IMR-90 (cell line): ENCODE measurements at regions not wholly inside any gene's neighbourhood (a gene's known extent, or its start where the extent isn't known, plus 50 kb on each side); places are given as distances from the start of the nearest gene placed in this dataset.

Experiments used
- ATAC-seq: fragments of 200-7000 bp; cut with Tn5 transposase; 2 replicates; pipeline ENCODE4 v1.9.1; 2020; ENCODE audit warnings: low read depth, mild to moderate bottlenecking, moderate library complexity
- BruUV-seq: library from RNA; stranded (reverse); fragments of 400-500 nt; replicated peaks from 2 replicates; lab custom pipeline; 2021; lab: Mats Ljungman, UMichigan
- CTCF ChIA-PET: fragments of 300-600 bp; formaldehyde crosslinking; extraction: SDS; loops from one replicate; lab custom pipeline; 2021; ENCODE audit warnings: antibody characterized with exemption; lab: Yijun Ruan, JAX
- POLR2A ChIA-PET: fragments of 300-600 bp; sonication (Branson Sonifier 250); formaldehyde crosslinking; loops from one replicate; lab custom pipeline; 2022; ENCODE audit warnings: antibody characterized with exemption; ENCODE audit not compliant: unreplicated experiment; lab: Charles Lee
- DNase-seq: peaks from one replicate; pipeline ENCODE4 v3.0.0; 2013
- H2AFZ ChIP-seq: replicated peaks from 2 replicates; pipeline ENCODE3; 2013; ENCODE audit warnings: low read length, mild to moderate bottlenecking; ENCODE audit not compliant: poor library complexity
- H2AK5ac ChIP-seq: 2 replicates; pipeline ENCODE4 v1.6.1; 2013; ENCODE audit warnings: low read depth, low read length, inconsistent platforms
- H2AK9ac ChIP-seq: replicated peaks from 2 replicates; pipeline ENCODE3; 2013; ENCODE audit warnings: mild to moderate bottlenecking, low read depth, low read length, moderate library complexity; ENCODE audit not compliant: poor library complexity
- H2BK120ac ChIP-seq: 2 replicates; pipeline ENCODE4 v1.6.1; 2013; ENCODE audit warnings: low read depth, low read length, inconsistent platforms
- H2BK15ac ChIP-seq: 3 replicates; pipeline ENCODE4 v1.6.1; 2013; ENCODE audit warnings: low read depth, low read length, inconsistent platforms
- H2BK20ac ChIP-seq: 2 replicates; pipeline ENCODE4 v1.6.1; 2013; ENCODE audit warnings: low read depth, mild to moderate bottlenecking, inconsistent platforms, low read length, moderate library complexity
- H2BK5ac ChIP-seq: 2 replicates; pipeline ENCODE4 v1.6.1; 2013; ENCODE audit warnings: mild to moderate bottlenecking, low read depth, low read length, inconsistent platforms; ENCODE audit not compliant: poor library complexity, severe bottlenecking
- H3K14ac ChIP-seq: replicated peaks from 2 replicates; pipeline ENCODE4 v1.6.1; 2013; ENCODE audit warnings: low read depth, low read length, inconsistent platforms
- H3K18ac ChIP-seq: 2 replicates; pipeline ENCODE4 v1.6.1; 2013; ENCODE audit warnings: low read depth, low read length, control low read depth
- H3K23ac ChIP-seq: 2 replicates; pipeline ENCODE4 v1.6.1; 2013; ENCODE audit warnings: low read depth, low read length, inconsistent platforms
- H3K27ac ChIP-seq: 2 replicates; pipeline ENCODE4 v1.5.1; 2013; ENCODE audit warnings: mild to moderate bottlenecking, control low read depth, low read length; ENCODE audit not compliant: insufficient read depth
- H3K27me3 ChIP-seq: 2 replicates; pipeline ENCODE4 v1.6.1; 2013; ENCODE audit warnings: low read length; ENCODE audit not compliant: control insufficient read depth, insufficient read depth
- H3K36me3 ChIP-seq: 2 replicates; pipeline ENCODE4 v1.6.1; 2013; ENCODE audit warnings: low read length, mixed read lengths; ENCODE audit not compliant: control insufficient read depth, insufficient read depth
- H3K4ac ChIP-seq: 2 replicates; pipeline ENCODE4 v1.6.1; 2013; ENCODE audit warnings: low read depth, low read length, inconsistent platforms
- H3K4me1 ChIP-seq: 2 replicates; pipeline ENCODE4 v1.6.1; 2013; ENCODE audit warnings: low read length, mixed read lengths; ENCODE audit not compliant: control insufficient read depth, insufficient read depth
- H3K4me2 ChIP-seq: 2 replicates; pipeline ENCODE4 v1.6.1; 2013; ENCODE audit warnings: low read depth, mild to moderate bottlenecking, control low read depth, low read length, moderate library complexity
- H3K4me3 ChIP-seq: 2 replicates; pipeline ENCODE4 v1.5.1; 2013; ENCODE audit warnings: low read depth, mild to moderate bottlenecking, control low read depth, low read length, moderate library complexity; ENCODE audit not compliant: insufficient read depth
- H3K56ac ChIP-seq: 2 replicates; pipeline ENCODE4 v1.6.1; 2013; ENCODE audit warnings: low read length, inconsistent platforms; ENCODE audit not compliant: insufficient read depth; ENCODE audit errors: extremely low read depth
- H3K79me1 ChIP-seq, 2 experiments: 2 replicates each; pipeline ENCODE4 v1.6.1; 2013; ENCODE audit warnings: low read length in 2 of 2, inconsistent platforms in 1 of 2, low read depth in 1 of 2
- H3K9ac ChIP-seq: 2 replicates; pipeline ENCODE4 v1.6.1; 2013; ENCODE audit warnings: low read depth, low read length, control low read depth
- H3K9me1 ChIP-seq: 2 replicates; pipeline ENCODE4 v1.6.1; 2013; ENCODE audit warnings: low read length, inconsistent platforms; ENCODE audit not compliant: insufficient read depth
- H3K9me3 ChIP-seq: 2 replicates; pipeline ENCODE4 v1.6.1; 2013; ENCODE audit warnings: low read length; ENCODE audit not compliant: control insufficient read depth, insufficient read depth
- H4K20me1 ChIP-seq: 2 replicates; pipeline ENCODE4 v1.6.1; 2013; ENCODE audit warnings: low read length, inconsistent platforms; ENCODE audit not compliant: insufficient read depth
- H4K5ac ChIP-seq: 2 replicates; pipeline ENCODE4 v1.6.1; 2013; ENCODE audit warnings: mild to moderate bottlenecking, low read depth, low read length, control low read depth
- H4K8ac ChIP-seq, 2 experiments: 2 replicates each; pipeline ENCODE4 v1.6.1; 2013; ENCODE audit warnings: low read depth in 2 of 2, low read length in 2 of 2, control low read depth in 1 of 2, inconsistent platforms in 1 of 2
- H4K91ac ChIP-seq: 2 replicates; pipeline ENCODE4 v1.6.1; 2013; ENCODE audit warnings: low read depth, low read length, inconsistent platforms; ENCODE audit not compliant: insufficient read depth
- BHLHE40 ChIP-seq: fragments of 150-350 bp; IDR thresholded peaks from 2 replicates; pipeline ENCODE4 v1.6.1; 2016; ENCODE audit warnings: mild to moderate bottlenecking, low read depth, low read length
- CEBPB ChIP-seq: IDR thresholded peaks from 2 replicates; pipeline ENCODE4 v1.6.1; 2012; ENCODE audit warnings: low read depth, low read length, improper control_type of control experiment
- CHD1 ChIP-seq: IDR thresholded peaks from 2 replicates; pipeline ENCODE4 v1.6.1; 2012; ENCODE audit warnings: low read depth, low read length, improper control_type of control experiment
- FOS ChIP-seq: fragments of 150-350 bp; IDR thresholded peaks from 2 replicates; pipeline ENCODE4 v1.6.1; 2016; ENCODE audit warnings: low read depth, low read length
- MAFK ChIP-seq: IDR thresholded peaks from 2 replicates; pipeline ENCODE4 v1.6.1; 2012; ENCODE audit warnings: low read depth, low read length, improper control_type of control experiment
- MXI1 ChIP-seq: IDR thresholded peaks from 2 replicates; pipeline ENCODE4 v1.6.1; 2012; ENCODE audit warnings: low read depth, mild to moderate bottlenecking, low read length, moderate library complexity, borderline replicate concordance
- NFE2L2 ChIP-seq: fragments of 150-350 bp; IDR thresholded peaks from 2 replicates; pipeline ENCODE4 v1.6.1; 2016; ENCODE audit warnings: low read depth, mild to moderate bottlenecking, low read length
- POLR2A ChIP-seq: IDR thresholded peaks from 2 replicates; pipeline ENCODE4 v1.6.1; 2012; ENCODE audit warnings: mild to moderate bottlenecking, low read depth, low read length
- RAD21 ChIP-seq: IDR thresholded peaks from 2 replicates; pipeline ENCODE4 v1.6.1; 2012; ENCODE audit warnings: low read length, improper control_type of control experiment
- RCOR1 ChIP-seq: IDR thresholded peaks from 2 replicates; pipeline ENCODE4 v1.6.1; 2012; ENCODE audit warnings: mild to moderate bottlenecking, low read length, improper control_type of control experiment; ENCODE audit not compliant: insufficient replicate concordance
- RFX5 ChIP-seq: IDR thresholded peaks from 2 replicates; pipeline ENCODE4 v1.8.0; 2012; ENCODE audit warnings: low read depth, mild to moderate bottlenecking, low read length, moderate library complexity
- SMC3 ChIP-seq: fragments of 150-350 bp; IDR thresholded peaks from 2 replicates; pipeline ENCODE4 v1.6.1; 2016; ENCODE audit warnings: low read depth, mild to moderate bottlenecking, antibody characterized with exemption, low read length, moderate library complexity
- WGBS, 2 experiments: methylation state at CpG; one replicate each; pipeline versions ENCODE4 v1.1.5 to v1.1.7; 2013; ENCODE audit warnings: missing lambda C conversion rate in 2 of 2; ENCODE audit not compliant: insufficient read length in 1 of 2; ENCODE audit errors: extremely low coverage in 2 of 2; 5-methylcytosine and 5-hydroxymethylcytosine counted together
- dilution Hi-C: fragments of 300-500 bp; cut with HindIII; formaldehyde crosslinking; loops from one replicate; pipeline ENCODE4 v1.14.3; 2018; ENCODE audit warnings: low sequenced_read_pairs; ENCODE audit not compliant: unreplicated experiment
- in situ Hi-C: fragments of 300-500 bp; cut with MboI; formaldehyde crosslinking; loops from 3 replicates; pipeline ENCODE4 v1.14.3; 2019; ENCODE audit warnings: low sequenced_read_pairs, inconsistent platforms, mixed read lengths
- intact Hi-C: fragments of 100-400 bp; cut with micrococcal nuclease; formaldehyde crosslinking; loops from 2 replicates; pipeline ENCODE4 v1.10.0; 2022
- TF ChIP-seq, protein P1 (sequence below): conservative IDR thresholded peaks from 2 replicates; pipeline ENCODE4 v1.5.1; 2012; ENCODE audit warnings: mild to moderate bottlenecking, low read depth, low read length, improper control_type of control experiment
- TF ChIP-seq, protein P2 (sequence below): fragments of 150-350 bp; IDR thresholded peaks from 2 replicates; pipeline ENCODE4 v1.6.1; 2016; ENCODE audit warnings: low read depth, mild to moderate bottlenecking, low read length, moderate library complexity, borderline replicate concordance
- TF ChIP-seq, protein P3 (sequence below): fragments of 150-350 bp; IDR thresholded peaks from 2 replicates; pipeline ENCODE4 v1.6.1; 2017; ENCODE audit warnings: mild to moderate bottlenecking, antibody characterized with exemption, low read length, low read depth

DNA sequence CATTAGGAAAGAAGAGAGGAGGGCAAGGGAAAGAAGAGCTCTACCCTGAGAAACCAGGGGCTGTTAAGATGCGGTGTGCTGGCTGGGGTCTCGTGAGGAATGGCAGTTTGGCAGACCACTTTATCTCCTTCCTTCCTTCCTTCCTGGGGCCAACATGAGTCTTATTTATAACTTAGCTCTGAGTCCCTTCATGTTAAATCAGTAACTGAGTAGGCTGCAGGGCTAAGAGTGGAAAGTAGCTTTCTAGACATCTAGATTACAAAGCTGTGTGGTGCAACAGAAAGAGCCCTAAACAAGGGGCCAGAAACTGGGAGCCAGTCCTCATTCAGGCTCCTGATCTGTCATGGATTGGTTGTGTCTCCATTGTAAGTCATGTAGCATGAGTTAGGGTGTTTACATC lies 135.4 kb upstream of the DUSP10 start:
- Histone ChIP-seq H3K27ac (no peak overlapping the region), H3K4me1 (peaks cover 18% of the 10 kb centered on the region), H4K91ac (peak overlapping the region; percentile 40; the same call in 1 of the 2 replicates), H2AK5ac (peak overlapping the region; percentile 51; the same call in 1 of the 2 replicates), H2BK5ac (no peak overlapping the region), H2AFZ (no peak overlapping the region), H3K27me3 (no peaks in the 10 kb centered on the region), H4K8ac (peak overlapping the region in 1 of 2 experiments; percentile 19; a peak in 1 of 4 replicates), H3K4ac (peak overlapping the region; percentile 41; the same call in 1 of the 2 replicates), H3K23ac (0 out of 2 replicates have a peak overlapping the region, but pooled peaks have one; percentile 52), H2BK15ac (no peak overlapping the region; the same call in 2 of the 3 replicates), H4K20me1 (no peaks in the 10 kb centered on the region), H2BK20ac (peak overlapping the region; percentile 60; the same call in 1 of the 2 replicates), H2AK9ac (no peak overlapping the region), H3K9me3 (no peaks in the 10 kb centered on the region), H3K9me1 (peaks cover 11% of the 10 kb centered on the region), H3K79me1 (0 out of 4 replicates have a peak, but pooled peaks cover 0 to 3% of the 10 kb centered on the region in 2 experiments), H4K5ac (no peak overlapping the region), H3K9ac (no peak overlapping the region), H3K36me3 (no peaks in the 10 kb centered on the region), H3K14ac (no peak overlapping the region), H3K4me3 (no peak overlapping the region), H3K56ac (no peak overlapping the region), H3K4me2 (no peak overlapping the region), H2BK120ac (peak overlapping the region; percentile 74), H3K18ac (no peak overlapping the region; the same call in 1 of the 2 replicates)
- dilution Hi-C loops, result no loop called here
- no peak for DNase-seq
- CTCF ChIA-PET, result no interaction called here
- no CpG with 5 or more reads among the region's 2 CpGs for WGBS, 2 experiments
- intact Hi-C loops, result no loop called here
- no peak for ATAC-seq
- no TSS peak for BruUV-seq
- POLR2A ChIA-PET, result no interaction called here
- TF ChIP-seq, protein P1, sequence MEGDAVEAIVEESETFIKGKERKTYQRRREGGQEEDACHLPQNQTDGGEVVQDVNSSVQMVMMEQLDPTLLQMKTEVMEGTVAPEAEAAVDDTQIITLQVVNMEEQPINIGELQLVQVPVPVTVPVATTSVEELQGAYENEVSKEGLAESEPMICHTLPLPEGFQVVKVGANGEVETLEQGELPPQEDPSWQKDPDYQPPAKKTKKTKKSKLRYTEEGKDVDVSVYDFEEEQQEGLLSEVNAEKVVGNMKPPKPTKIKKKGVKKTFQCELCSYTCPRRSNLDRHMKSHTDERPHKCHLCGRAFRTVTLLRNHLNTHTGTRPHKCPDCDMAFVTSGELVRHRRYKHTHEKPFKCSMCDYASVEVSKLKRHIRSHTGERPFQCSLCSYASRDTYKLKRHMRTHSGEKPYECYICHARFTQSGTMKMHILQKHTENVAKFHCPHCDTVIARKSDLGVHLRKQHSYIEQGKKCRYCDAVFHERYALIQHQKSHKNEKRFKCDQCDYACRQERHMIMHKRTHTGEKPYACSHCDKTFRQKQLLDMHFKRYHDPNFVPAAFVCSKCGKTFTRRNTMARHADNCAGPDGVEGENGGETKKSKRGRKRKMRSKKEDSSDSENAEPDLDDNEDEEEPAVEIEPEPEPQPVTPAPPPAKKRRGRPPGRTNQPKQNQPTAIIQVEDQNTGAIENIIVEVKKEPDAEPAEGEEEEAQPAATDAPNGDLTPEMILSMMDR, result no peak
- TF ChIP-seq, protein P2, sequence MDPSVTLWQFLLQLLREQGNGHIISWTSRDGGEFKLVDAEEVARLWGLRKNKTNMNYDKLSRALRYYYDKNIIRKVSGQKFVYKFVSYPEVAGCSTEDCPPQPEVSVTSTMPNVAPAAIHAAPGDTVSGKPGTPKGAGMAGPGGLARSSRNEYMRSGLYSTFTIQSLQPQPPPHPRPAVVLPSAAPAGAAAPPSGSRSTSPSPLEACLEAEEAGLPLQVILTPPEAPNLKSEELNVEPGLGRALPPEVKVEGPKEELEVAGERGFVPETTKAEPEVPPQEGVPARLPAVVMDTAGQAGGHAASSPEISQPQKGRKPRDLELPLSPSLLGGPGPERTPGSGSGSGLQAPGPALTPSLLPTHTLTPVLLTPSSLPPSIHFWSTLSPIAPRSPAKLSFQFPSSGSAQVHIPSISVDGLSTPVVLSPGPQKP, result no peak
- TF ChIP-seq MXI1 (no peak), MAFK (no peak), RCOR1 (no peak), SMC3 (no peak), RFX5 (no peak), CEBPB (no peak), POLR2A (no peak), BHLHE40 (no peak), RAD21 (no peak), NFE2L2 (no peak), CHD1 (no peak), FOS (no peak)
- TF ChIP-seq, protein P3, sequence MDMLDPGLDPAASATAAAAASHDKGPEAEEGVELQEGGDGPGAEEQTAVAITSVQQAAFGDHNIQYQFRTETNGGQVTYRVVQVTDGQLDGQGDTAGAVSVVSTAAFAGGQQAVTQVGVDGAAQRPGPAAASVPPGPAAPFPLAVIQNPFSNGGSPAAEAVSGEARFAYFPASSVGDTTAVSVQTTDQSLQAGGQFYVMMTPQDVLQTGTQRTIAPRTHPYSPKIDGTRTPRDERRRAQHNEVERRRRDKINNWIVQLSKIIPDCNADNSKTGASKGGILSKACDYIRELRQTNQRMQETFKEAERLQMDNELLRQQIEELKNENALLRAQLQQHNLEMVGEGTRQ, result no peak
- in situ Hi-C loops, result no loop called here
